Lower leg skin (tissue), 4 donors: ENCODE measurements at regions not wholly inside any gene's neighbourhood (a gene's known extent, or its start where the extent isn't known, plus 50 kb on each side); places are given as distances from the start of the nearest gene placed in this dataset.

Source experiments
- DNase-seq, 2 donors: peaks; one replicate each; pipeline ENCODE4 v3.0.0-alpha.2; 2019; ENCODE audit warnings: low spot score in 2 of 2
- H3K4me3 ChIP-seq: fragments of 200-600 bp; sonication (generic); 2 replicates; pipeline ENCODE4 v1.5.1; 2017; ENCODE audit warnings: mild to moderate bottlenecking, low read depth; ENCODE audit not compliant: poor library complexity, severe bottlenecking
- CTCF ChIP-seq, 3 donors: fragments of 450-650 bp; IDR thresholded peaks; one replicate each; pipeline ENCODE4 v1.5.1; 2016; ENCODE audit warnings: antibody characterized with exemption in 3 of 3, mild to moderate bottlenecking in 3 of 3, moderate library complexity in 2 of 3
- POLR2A ChIP-seq, 2 donors: fragments of 450-650 bp; IDR thresholded peaks; one replicate each; pipeline ENCODE4 v1.6.1; 2016 to 2017; ENCODE audit warnings: antibody characterized with exemption in 2 of 2, mild to moderate bottlenecking in 1 of 2, moderate library complexity in 1 of 2
- WGBS, 2 donors: methylation state at CpG; one replicate each; pipeline ENCODE4 v1.1.5; 2018; 5-methylcytosine and 5-hydroxymethylcytosine counted together
- intact Hi-C: fragments of 100-400 bp; cut with DNase I; formaldehyde crosslinking; loops from one replicate; pipeline ENCODE4 v1.15.0; 2023; ENCODE audit warnings: low total_unique reads

DNA sequence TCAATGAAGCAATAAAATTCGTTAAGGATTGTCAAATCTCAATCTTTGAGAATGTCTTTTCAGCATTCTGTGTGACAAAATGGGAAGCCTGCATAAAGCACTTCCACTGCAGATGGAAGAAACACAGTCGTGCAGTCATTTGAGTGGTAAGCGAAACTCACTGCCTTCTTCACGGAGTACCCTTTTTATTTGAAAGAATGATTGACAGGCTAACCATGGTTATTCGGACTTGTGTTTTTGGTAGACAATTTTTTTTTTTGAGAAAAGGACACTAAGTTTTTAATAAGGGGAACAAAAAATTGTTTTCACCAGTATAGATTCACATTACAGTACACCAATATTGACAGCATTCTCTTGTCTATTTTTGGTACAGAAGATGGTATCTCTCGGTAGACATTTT, 86.9 kb upstream of the MSX1 start:
- no peak for DNase-seq
- WGBS, 2 donors, result 64 to 84% methylated on average over 6 of the region's 6 CpGs
- H3K4me3 ChIP-seq, result no peak overlapping the region
- no peak for TF ChIP-seq CTCF (IDR thresholded peaks at IDR 0.05)
- TF ChIP-seq POLR2A (IDR thresholded peaks at IDR 0.05), result no peak
- intact Hi-C loops, result no loop called here

GRCh38 chr4:4771160-4771559, 88.3 kb upstream of the MSX1 start:
- 59 to 75% methylated on average over 5 of the region's 5 CpGs for WGBS, 2 donors
- no peak for TF ChIP-seq POLR2A (IDR thresholded peaks at IDR 0.05)
- TF ChIP-seq CTCF (IDR thresholded peaks at IDR 0.05), result no peak
- no peak overlapping the region for H3K4me3 ChIP-seq
- no peak for DNase-seq
- intact Hi-C loops, result no loop called here

GRCh38 chr4:4770610-4771009, 88.9 kb upstream of the MSX1 start:
- 84 to 95% methylated on average over 8 of the region's 8 CpGs for WGBS, 2 donors
- DNase-seq, result no peak
- H3K4me3 ChIP-seq, result no peak overlapping the region
- intact Hi-C loops, result no loop called here
- TF ChIP-seq CTCF (IDR thresholded peaks at IDR 0.05) (no peak), POLR2A (IDR thresholded peaks at IDR 0.05) (no peak)

- 73 to 80% methylated on average over 5 of the region's 5 CpGs for WGBS, 2 donors
- intact Hi-C loops, result no loop called here
- no peak for TF ChIP-seq CTCF (IDR thresholded peaks at IDR 0.05)
- TF ChIP-seq POLR2A (IDR thresholded peaks at IDR 0.05), result no peak
- DNase-seq, result no peak
- no peak overlapping the region for H3K4me3 ChIP-seq
Measured at GRCh38 chr4:4766564-4766963, 92.9 kb upstream of the MSX1 start.

- no peak overlapping the region for H3K4me3 ChIP-seq
- WGBS, 2 donors, result 68 to 85% methylated on average over 9 of the region's 9 CpGs
- intact Hi-C loops, result no loop called here
- DNase-seq, result no peak
- TF ChIP-seq POLR2A (IDR thresholded peaks at IDR 0.05) (no peak), CTCF (IDR thresholded peaks at IDR 0.05) (no peak)
Measured at GRCh38 chr4:4765811-4766210, 93.7 kb upstream of the MSX1 start.

DNA sequence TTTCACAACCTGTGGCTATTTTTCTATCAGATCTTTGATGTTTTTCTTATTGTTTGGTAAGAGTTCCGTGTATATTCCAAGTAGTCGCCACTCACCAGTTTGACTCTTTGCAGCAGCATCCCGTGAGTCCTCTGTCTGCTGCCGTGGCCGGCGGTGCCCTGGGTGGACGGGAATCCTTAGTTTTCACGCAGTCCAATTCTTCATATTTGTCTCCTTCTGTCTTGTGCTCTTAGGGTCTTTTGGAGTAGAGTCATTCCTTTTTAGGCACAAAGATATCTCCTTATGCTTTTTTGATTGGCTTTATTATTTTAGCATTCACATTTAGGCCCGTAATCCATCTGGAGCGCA, 94.9 kb upstream of the MSX1 start:
- TF ChIP-seq CTCF (IDR thresholded peaks at IDR 0.05), result no peak
- no peak for TF ChIP-seq POLR2A (IDR thresholded peaks at IDR 0.05)
- intact Hi-C loops, result no loop called here
- DNase-seq, result no peak
- H3K4me3 ChIP-seq, result no peak overlapping the region
- 95 to 96% methylated on average over 10 of the region's 10 CpGs for WGBS, 2 donors
